ENCODE measurements at regions not wholly inside any gene's neighbourhood (a gene's known extent, or its start where the extent isn't known, plus 50 kb on each side); places are given as distances from the start of the nearest gene placed in this dataset.

GRCh38 chr14:82379291-82379690 lies 845.6 kb upstream of the SEL1L start:
- no peak for ATAC-seq
- DNase-seq, result no peak
- intact Hi-C loops (cut with DNase I), result no loop called here

DNA sequence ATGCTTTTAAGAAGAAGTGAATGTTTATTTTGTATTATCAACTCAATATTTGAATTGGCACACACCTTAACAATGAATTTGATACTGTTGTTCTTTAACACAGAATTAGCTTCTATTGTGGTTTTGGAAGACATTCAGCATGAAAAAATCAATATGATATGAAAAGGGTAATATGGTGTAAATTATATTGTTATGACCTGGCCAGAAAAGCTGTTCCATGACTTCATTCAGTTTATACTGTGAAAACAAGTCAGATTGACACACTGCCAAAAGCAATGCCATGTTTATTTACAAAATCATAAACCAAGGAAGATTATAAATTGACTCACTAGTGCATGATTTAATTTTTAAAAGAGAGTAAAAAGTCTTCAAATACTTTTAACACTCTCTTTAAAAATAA lies 851.4 kb upstream of the SEL1L start:
- DNase-seq (no peak), ATAC-seq (no peak)
- intact Hi-C loops (cut with DNase I), result no loop called here

GRCh38 chr14:82387699-82388098 lies 854.0 kb upstream of the SEL1L start:
- ATAC-seq, result peak; percentile 23 to 84
- no peak for DNase-seq
- intact Hi-C loops (cut with DNase I), result no loop called here

- intact Hi-C loops (cut with DNase I), result no loop called here
- ATAC-seq (no peak), DNase-seq (no peak)
Observed at GRCh38 chr14:82388488-82388887, 854.8 kb upstream of the SEL1L start.

- DNase-seq (no peak), ATAC-seq (no peak)
- intact Hi-C loops (cut with DNase I), result no loop called here
Observed at GRCh38 chr14:82390586-82390985, 856.9 kb upstream of the SEL1L start.

DNA sequence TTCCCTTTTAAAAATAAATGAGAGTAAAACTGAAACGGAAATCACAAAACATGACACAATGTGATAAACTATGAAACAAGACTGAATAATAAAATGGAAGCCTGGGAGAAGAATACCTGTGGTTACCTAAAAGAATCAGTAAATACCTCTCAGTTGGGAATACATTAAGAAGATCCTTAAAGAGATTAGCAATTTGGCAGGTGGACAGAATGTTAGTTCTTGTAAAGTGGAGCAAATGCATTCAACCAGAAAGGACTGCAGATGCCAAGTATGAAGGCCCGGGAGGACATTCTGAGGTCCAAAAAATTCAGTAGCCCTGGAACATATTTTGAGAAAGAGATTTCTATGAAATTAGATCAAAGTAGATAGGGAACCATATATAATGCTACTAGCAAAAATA lies 861.3 kb upstream of the SEL1L start:
- intact Hi-C loops (cut with DNase I), result no loop called here
- DNase-seq (no peak), ATAC-seq (no peak)

DNA sequence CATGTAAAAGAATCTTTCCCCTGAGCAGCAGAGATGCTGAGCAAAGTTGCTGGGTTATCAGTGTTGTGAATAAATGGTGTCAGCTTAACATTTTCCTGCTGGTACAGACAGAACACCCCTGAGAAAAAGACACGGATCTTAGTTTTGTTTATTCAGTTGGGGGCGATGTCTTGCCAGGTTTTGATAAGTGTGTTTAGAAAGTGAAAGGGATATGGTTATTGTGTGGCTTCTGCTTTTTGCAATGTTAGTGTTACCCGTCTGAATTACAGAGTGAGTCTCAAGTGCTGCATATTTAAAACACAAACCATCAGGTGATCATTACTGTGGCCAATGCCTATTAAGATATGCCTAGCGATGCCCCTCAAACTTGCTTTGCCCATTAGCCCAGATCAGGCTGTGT lies 864.6 kb upstream of the SEL1L start:
- intact Hi-C loops (cut with DNase I), result no loop called here
- DNase-seq (no peak), ATAC-seq (no peak)

- ATAC-seq (no peak), DNase-seq (no peak)
- intact Hi-C loops (cut with DNase I), result no loop called here
Observed at GRCh38 chr14:82403987-82404386, 870.3 kb upstream of the SEL1L start.

DNA sequence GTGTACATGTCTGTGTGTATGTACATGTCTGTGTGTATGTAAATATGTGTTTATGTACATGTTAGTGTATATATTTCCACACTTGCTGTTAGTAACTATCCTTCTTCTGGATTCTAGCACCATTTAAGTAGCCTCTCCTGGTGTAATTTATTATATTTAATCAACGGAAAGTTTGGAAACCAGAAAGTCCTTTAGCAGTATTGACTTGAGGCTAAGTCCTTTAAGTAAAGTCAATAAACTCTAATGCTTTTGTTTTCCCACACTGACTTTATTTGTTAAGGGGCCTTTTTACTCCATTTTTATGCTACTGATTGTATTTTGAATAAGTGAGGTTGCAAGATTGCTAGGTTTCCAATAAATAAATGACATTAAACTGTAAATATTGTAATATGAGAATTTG lies 876.4 kb upstream of the SEL1L start:
- intact Hi-C loops (cut with DNase I), result no loop called here
- ATAC-seq, result no peak
- DNase-seq, result no peak

- no peak for ATAC-seq
Observed at GRCh38 chr14:82411298-82411697, 877.6 kb upstream of the SEL1L start.

GRCh38 chr14:82412545-82412944 lies 878.9 kb upstream of the SEL1L start:
- DNase-seq (no peak), ATAC-seq (no peak)
- intact Hi-C loops (cut with DNase I), result no loop called here

More at GRCh38 chr14:82411298-82411697, 877.6 kb upstream of the SEL1L start:
- intact Hi-C loops (cut with DNase I), result no loop called here
- no peak for DNase-seq

DNA sequence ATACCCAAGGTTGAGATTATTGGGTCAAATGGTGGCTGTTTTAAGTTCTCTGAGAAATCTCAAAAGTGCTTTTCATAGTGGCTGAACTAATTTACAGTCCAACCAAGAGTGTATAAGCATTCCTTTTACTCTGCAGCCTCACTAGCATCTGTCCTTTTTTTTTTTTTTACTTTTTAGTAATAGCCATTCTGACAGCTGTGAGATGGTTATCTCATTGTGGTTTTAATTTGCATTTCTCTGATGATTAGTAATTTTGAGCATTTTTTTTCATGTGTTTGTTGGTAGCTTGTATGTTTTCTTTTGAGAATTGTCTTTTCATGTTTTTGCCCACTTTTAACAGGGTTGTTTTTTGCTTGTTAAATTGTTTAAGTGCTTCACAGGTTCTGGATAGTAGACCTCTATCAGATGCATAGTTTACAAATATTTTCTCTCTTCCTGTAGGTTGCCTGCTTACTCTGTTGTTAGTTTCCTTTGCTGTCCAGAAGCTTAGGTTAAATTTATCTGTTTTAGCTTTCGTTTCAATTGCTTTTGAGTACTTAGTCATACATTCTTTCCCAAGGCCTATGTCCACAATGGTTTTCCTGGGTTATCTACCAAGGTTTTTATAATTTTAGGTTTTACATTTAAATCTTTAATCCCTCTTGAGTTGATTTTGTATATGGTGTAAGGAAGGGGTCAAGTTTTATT lies 881.3 kb upstream of the SEL1L start:
- intact Hi-C loops (cut with DNase I), result no loop called here
- ATAC-seq, result no peak
- DNase-seq, result no peak

DNA sequence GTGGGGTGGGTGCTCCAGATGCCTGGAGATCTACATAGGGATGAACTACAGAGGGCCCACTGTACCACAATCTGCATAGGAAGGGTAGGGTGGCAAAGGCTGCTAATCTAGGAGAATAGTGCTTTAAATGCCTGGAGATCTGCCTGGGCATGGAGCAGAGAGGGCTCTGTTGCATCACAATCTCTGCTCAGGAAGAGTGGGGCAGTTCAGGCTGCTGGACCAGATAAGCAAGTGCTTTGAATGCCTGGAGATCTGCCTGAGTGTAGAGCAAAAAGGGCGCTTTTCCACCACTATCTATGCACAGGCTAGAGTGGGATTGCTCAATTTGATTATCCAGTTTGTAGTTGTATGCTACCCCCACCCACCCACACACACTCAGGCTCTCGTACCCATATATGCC lies 886.3 kb upstream of the SEL1L start:
- peak in 1 of 2 donors; percentile 54 for ATAC-seq
- intact Hi-C loops (cut with DNase I), result no loop called here

DNA sequence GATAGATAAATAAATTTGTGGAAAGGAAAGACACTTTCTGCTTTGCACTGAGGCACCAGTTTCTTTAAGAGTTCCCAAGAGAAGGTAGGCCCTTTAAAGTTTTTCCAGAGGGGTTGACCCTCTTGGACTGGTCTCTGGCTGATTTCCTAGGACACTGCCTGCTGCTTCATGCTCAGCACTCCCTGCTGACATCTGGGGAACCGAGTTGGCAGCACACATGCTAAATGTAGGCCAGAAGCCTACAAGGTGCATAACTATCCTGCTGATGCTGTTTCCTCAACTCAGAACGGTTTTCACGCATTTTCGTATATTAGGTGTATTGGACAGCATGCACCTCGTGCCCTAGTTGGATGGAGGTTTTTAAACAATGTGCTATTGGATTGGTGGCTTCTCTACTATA lies 887.2 kb upstream of the SEL1L start:
- intact Hi-C loops (cut with DNase I), result no loop called here
- ATAC-seq (no peak), DNase-seq (no peak)

More for the DNA sequence above, 886.3 kb upstream of the SEL1L start:
- no peak for DNase-seq

DNA sequence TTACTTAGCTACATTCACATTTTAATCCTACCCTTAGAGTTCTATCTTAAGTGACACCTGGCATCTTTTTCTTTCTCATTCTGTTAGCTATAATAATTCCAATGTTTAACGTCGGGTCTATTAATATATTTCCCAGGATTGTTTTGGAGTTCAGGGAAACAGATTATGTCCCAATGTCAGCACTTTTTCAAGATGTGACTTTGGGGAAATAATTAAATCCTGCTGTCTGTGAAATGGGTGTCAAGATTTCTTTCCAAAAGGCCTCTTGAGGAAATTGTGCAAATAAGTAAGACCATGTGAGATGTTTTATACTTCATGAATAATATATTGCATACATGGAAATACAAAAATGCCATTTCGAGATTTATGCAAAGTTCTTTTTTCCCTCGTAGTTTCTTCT lies 887.6 kb upstream of the SEL1L start:
- ATAC-seq, result no peak
- no peak for DNase-seq
- intact Hi-C loops (cut with DNase I), result no loop called here

DNA sequence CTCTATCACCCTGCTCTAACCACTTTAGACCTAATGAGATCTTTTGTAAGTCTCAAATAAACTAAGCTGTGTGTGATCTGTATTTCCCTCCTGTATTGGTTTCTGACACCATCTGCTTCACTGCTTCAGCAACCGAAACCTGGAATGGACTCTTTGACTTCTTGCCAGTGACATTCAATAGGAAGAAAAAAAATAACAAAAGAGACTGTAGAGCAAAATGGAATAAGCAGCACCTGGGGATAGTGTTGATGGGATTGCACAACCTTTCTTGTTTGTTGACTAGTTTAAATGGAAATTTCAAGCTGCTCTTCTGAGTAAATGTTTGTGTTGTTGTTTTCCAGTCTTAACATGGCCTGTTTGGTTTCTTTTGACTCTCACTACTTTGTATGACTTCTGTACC lies 888.6 kb upstream of the SEL1L start:
- no peak for DNase-seq
- no peak for ATAC-seq
- intact Hi-C loops (cut with DNase I), result no loop called here

GRCh38 chr14:82425261-82425660 lies 891.6 kb upstream of the SEL1L start:
- ATAC-seq (no peak), DNase-seq (no peak)
- intact Hi-C loops (cut with DNase I), result no loop called here

DNA sequence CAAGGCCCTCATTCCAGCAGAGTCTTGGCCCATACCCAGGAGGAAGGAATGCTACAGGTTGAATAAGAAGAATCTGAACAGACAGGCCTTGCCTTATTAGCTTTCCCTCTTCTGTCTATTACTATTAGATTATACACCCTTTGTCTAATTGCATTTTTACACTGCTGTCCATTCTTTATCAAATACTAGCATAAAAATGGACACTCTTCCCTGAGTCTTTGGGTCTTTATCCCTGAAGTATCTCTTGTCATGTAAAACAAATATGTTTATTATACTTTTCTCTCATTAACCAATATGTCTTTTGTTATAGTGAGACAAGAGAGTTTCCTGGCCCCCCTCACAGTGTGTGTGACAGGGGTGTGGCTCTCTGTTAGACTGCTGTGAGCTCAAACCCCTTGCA lies 897.4 kb upstream of the SEL1L start:
- DNase-seq (no peak), ATAC-seq (no peak)
- intact Hi-C loops (cut with DNase I), result no loop called here

GRCh38 chr14:82432301-82433105 lies 898.9 kb upstream of the SEL1L start:
- no peak for ATAC-seq
- DNase-seq, result no peak
- intact Hi-C loops (cut with DNase I), result no loop called here

GRCh38 chr14:82438436-82438835 lies 904.8 kb upstream of the SEL1L start:
- ATAC-seq (no peak), DNase-seq (no peak)
- intact Hi-C loops (cut with DNase I), result no loop called here

- no peak for DNase-seq
- intact Hi-C loops (cut with DNase I), result no loop called here
- ATAC-seq, result no peak
Observed at GRCh38 chr14:82441270-82441669, 907.6 kb upstream of the SEL1L start.

Data from left cardiac atrium (tissue), 4 donors.